ENCODE measurements at regions not wholly inside any gene's neighbourhood (a gene's known extent, or its start where the extent isn't known, plus 50 kb on each side); places are given as distances from the start of the nearest gene placed in this dataset.
"Not testable (repeated sequence)": the region's sequence is repeated elsewhere in the genome, so short reads cannot be mapped to it uniquely, and the experiment has no call there.

DNA sequence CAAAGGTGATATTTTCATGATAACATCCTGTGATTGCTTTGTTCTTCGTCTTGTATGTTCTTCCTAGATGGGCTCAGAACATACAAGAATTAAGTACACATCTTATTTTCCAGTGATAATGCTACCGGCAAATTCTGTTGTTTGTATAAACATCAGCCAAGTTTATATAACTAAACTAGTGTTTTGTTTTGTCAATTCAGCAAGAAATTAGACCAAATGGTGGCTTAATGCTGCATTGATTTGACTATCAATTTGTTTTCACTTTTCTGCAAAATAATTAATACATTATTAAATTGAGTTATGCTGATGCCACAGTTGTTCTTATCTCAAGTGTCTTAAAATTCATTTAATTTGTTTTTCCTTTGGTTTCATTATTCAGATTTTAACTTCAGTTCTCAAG is 177.7 kb downstream of the OR4F29 start:
- DNase-seq (ENCODE audit: low spot score) = not testable (repeated sequence)

DNA sequence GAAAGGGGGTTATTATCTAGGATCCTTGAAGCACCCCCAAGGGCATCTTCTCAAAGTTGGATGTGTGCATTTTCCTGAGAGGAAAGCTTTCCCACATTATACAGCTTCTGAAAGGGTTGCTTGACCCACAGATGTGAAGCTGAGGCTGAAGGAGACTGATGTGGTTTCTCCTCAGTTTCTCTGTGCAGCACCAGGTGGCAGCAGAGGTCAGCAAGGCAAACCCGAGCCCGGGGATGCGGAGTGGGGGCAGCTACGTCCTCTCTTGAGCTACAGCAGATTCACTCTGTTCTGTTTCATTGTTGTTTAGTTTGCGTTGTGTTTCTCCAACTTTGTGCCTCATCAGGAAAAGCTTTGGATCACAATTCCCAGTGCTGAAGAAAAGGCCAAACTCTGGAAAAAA is 183.7 kb downstream of the OR4F29 start:
- peak; percentile 42 for DNase-seq (ENCODE audit: low spot score)

Data from mucosa of gallbladder (tissue), 1 donor.